Calu3 (cell line): ENCODE measurements at regions not wholly inside any gene's neighbourhood (a gene's known extent, or its start where the extent isn't known, plus 50 kb on each side); places are given as distances from the start of the nearest gene placed in this dataset.

Experiments
- BruUV-seq: library from RNA; stranded (reverse); fragments of 400-500 nt; replicated peaks from 2 replicates; lab custom pipeline; 2021; lab: Mats Ljungman, UMichigan
- CTCF ChIA-PET: fragments of 300-600 bp; sonication (Branson Sonifier 250); formaldehyde crosslinking; loops from one replicate; lab custom pipeline; 2022; ENCODE audit warnings: antibody characterized with exemption; lab: Charles Lee
- DNase-seq: peaks from one replicate; pipeline ENCODE4 v3.0.0; 2022
- H3K27ac Mint-ChIP-seq: one replicate; pipeline ENCODE4 v1.8.0; 2022; ENCODE audit warnings: mixed read lengths; ENCODE audit not compliant: unreplicated experiment
- H3K27me3 Mint-ChIP-seq: one replicate; pipeline ENCODE4 v1.8.0; 2022; ENCODE audit warnings: mixed read lengths; ENCODE audit not compliant: unreplicated experiment
- H3K36me3 Mint-ChIP-seq: one replicate; pipeline ENCODE4 v1.8.0; 2022; ENCODE audit warnings: mild to moderate bottlenecking, moderate library complexity, mixed read lengths; ENCODE audit not compliant: insufficient read depth, unreplicated experiment
- H3K4me1 Mint-ChIP-seq: one replicate; pipeline ENCODE4 v1.8.0; 2022; ENCODE audit warnings: mild to moderate bottlenecking, low read depth, mixed read lengths; ENCODE audit not compliant: unreplicated experiment
- H3K4me3 Mint-ChIP-seq: one replicate; pipeline ENCODE4 v1.8.0; 2022; ENCODE audit warnings: mild to moderate bottlenecking, low read depth, moderate library complexity, mixed read lengths; ENCODE audit not compliant: unreplicated experiment
- H3K9me3 Mint-ChIP-seq: one replicate; pipeline ENCODE4 v1.8.0; 2022; ENCODE audit warnings: low read depth, mixed read lengths; ENCODE audit not compliant: unreplicated experiment
- intact Hi-C: fragments of 100-400 bp; cut with micrococcal nuclease; formaldehyde crosslinking; loops from one replicate; pipeline ENCODE4 v1.10.0; 2022; ENCODE audit not compliant: unreplicated experiment
- TF ChIP-seq, protein P1 (sequence below): fragments of 200-600 bp; IDR thresholded peaks from one replicate; pipeline ENCODE4 v1.8.0; 2022; ENCODE audit warnings: antibody characterized with exemption; ENCODE audit not compliant: unreplicated experiment

- Mint-ChIP-seq H3K9me3 (peaks cover 2% of the 10 kb centered on the region), H3K36me3 (no peaks in the 10 kb centered on the region), H3K4me1 (no peaks in the 10 kb centered on the region), H3K4me3 (no peak overlapping the region), H3K27me3 (no peaks in the 10 kb centered on the region), H3K27ac (no peak overlapping the region)
- intact Hi-C loops = no loop called here
- TF ChIP-seq, protein P1, sequence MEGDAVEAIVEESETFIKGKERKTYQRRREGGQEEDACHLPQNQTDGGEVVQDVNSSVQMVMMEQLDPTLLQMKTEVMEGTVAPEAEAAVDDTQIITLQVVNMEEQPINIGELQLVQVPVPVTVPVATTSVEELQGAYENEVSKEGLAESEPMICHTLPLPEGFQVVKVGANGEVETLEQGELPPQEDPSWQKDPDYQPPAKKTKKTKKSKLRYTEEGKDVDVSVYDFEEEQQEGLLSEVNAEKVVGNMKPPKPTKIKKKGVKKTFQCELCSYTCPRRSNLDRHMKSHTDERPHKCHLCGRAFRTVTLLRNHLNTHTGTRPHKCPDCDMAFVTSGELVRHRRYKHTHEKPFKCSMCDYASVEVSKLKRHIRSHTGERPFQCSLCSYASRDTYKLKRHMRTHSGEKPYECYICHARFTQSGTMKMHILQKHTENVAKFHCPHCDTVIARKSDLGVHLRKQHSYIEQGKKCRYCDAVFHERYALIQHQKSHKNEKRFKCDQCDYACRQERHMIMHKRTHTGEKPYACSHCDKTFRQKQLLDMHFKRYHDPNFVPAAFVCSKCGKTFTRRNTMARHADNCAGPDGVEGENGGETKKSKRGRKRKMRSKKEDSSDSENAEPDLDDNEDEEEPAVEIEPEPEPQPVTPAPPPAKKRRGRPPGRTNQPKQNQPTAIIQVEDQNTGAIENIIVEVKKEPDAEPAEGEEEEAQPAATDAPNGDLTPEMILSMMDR = no peak
- CTCF ChIA-PET = no interaction called here
- no peak for DNase-seq
- no TSS peak for BruUV-seq
Measured at GRCh38 chr12:78711954-78712353, 152.6 kb upstream of the SYT1 start.

DNA sequence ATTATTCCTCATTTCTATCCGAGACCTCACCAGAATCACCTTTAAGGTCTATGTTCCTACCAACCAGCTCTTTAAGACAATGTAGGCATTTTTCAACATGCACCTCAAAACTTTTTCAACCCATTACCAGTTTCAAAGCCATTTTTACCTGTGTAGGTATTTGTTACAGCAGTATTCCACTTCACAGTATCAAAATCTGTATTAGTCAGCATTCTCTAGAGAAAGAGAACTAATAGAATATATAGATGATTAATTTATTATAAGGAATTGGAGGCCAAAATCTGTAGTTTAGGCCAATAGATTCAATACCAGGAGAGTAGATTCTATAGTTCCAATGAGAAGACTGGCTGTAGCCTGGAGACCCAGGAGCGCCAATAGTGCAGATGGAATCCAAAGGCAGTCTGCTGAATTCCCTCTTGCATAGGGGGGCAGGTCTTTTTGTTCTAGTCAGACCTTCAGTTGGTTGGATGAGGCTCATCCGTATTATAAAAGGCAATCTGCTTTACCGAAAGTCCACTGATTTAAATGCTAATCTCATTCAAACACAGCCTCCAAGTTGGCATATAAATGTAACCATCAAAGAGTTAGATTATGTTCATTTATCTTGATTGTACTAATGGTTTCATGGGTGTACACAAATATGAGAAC is 151.6 kb upstream of the SYT1 start:
- CTCF ChIA-PET = no interaction called here
- intact Hi-C loops = no loop called here
- no peak overlapping the region for H3K27ac Mint-ChIP-seq

GRCh38 chr12:78719721-78720120 is 144.9 kb upstream of the SYT1 start:
- H3K36me3 Mint-ChIP-seq = no peaks in the 10 kb centered on the region
- no TSS peak for BruUV-seq
- H3K4me3 Mint-ChIP-seq = no peak overlapping the region
- H3K4me1 Mint-ChIP-seq = peaks cover 7% of the 10 kb centered on the region
- TF ChIP-seq, protein P1 = no peak
- CTCF ChIA-PET = no interaction called here
- H3K27ac Mint-ChIP-seq = no peak overlapping the region
- H3K9me3 Mint-ChIP-seq = no peaks in the 10 kb centered on the region
- no peak for DNase-seq
- intact Hi-C loops = no loop called here
- H3K27me3 Mint-ChIP-seq = no peaks in the 10 kb centered on the region

More for the DNA sequence above, 151.6 kb upstream of the SYT1 start:
- H3K4me1 Mint-ChIP-seq = no peaks in the 10 kb centered on the region
- no peak overlapping the region for H3K4me3 Mint-ChIP-seq
- TF ChIP-seq, protein P1 = no peak
- no peaks in the 10 kb centered on the region for H3K27me3 Mint-ChIP-seq
- no peaks in the 10 kb centered on the region for H3K36me3 Mint-ChIP-seq
- DNase-seq = no peak
- BruUV-seq = no TSS peak
- peaks cover 2% of the 10 kb centered on the region for H3K9me3 Mint-ChIP-seq

- no peaks in the 10 kb centered on the region for H3K9me3 Mint-ChIP-seq
- no TSS peak for BruUV-seq
- CTCF ChIA-PET = no interaction called here
Measured at GRCh38 chr12:78721906-78722305, 142.7 kb upstream of the SYT1 start.

More at GRCh38 chr12:78721906-78722305, 142.7 kb upstream of the SYT1 start:
- Mint-ChIP-seq H3K36me3 (no peaks in the 10 kb centered on the region), H3K4me1 (peaks cover 17% of the 10 kb centered on the region), H3K4me3 (no peak overlapping the region), H3K27ac (no peak overlapping the region), H3K27me3 (no peaks in the 10 kb centered on the region)
- TF ChIP-seq, protein P1 = no peak
- no peak for DNase-seq
- intact Hi-C loops = no loop called here
